ENCODE measurements at regions not wholly inside any gene's neighbourhood (a gene's known extent, or its start where the extent isn't known, plus 50 kb on each side); places are given as distances from the start of the nearest gene placed in this dataset.

GRCh38 chr4:29276150-29276549, 1444.0 kb upstream of the PCDH7 start (continued):
- TF ChIP-seq ZNF462 (CRISPR knock-in tag; IDR thresholded peaks at IDR 0.05), result no peak

- Histone ChIP-seq H3K9me2 (ENCODE audit: insufficient read depth) (peaks cover 7% of the 10 kb centered on the region), H2AFZ (no peak overlapping the region), H3K27ac (ENCODE audit: low read depth) (no peak overlapping the region), H3K4me1 (ENCODE audit: insufficient read depth) (no peaks in the 10 kb centered on the region), H3K79me2 (replicated peaks; ENCODE audit: insufficient read depth) (no peaks in the 10 kb centered on the region), H3K4me2 (no peak overlapping the region), H3K36me3 (ENCODE audit: insufficient read depth) (no peaks in the 10 kb centered on the region), H4K20me1 (replicated peaks; ENCODE audit: insufficient read depth) (no peaks in the 10 kb centered on the region), H3K27me3 (ENCODE audit: insufficient read depth) (no peaks in the 10 kb centered on the region), H3K4me3 (no peak overlapping the region), H3F3A (replicated peaks; ENCODE audit: low read depth) (no peaks in the 10 kb centered on the region)
- Mint-ChIP-seq H3K4me3 (no peak overlapping the region), H3K27ac (no peak overlapping the region), H3K27me3 (ENCODE audit: insufficient read depth, low read depth, poor library complexity) (no peaks in the 10 kb centered on the region), H3K9me3 (no peaks in the 10 kb centered on the region; the same call in 2 of the 3 replicates), H3K36me3 (ENCODE audit: low read depth) (0 out of 3 replicates have a peak, but pooled peaks cover 2% of the 10 kb centered on the region), H3K4me1 (no peaks in the 10 kb centered on the region)
- no peak for ATAC-seq
- TF ChIP-seq EZH2 (IDR thresholded peaks at IDR 0.05; ENCODE audit: low read depth, unreplicated experiment) (no peak), REST (IDR thresholded peaks at IDR 0.05; ENCODE audit: unreplicated experiment) (no peak), POLR2AphosphoS5 (IDR thresholded peaks at IDR 0.05; ENCODE audit: low read depth) (no peak), ZNF331 (CRISPR knock-in tag; IDR thresholded peaks at IDR 0.05; ENCODE audit: low read depth) (no peak)
- no peak for DNase-seq (ENCODE audit: low spot score)
Observed at GRCh38 chr4:29277381-29277780, 1442.8 kb upstream of the PCDH7 start.
